ENCODE measurements at regions not wholly inside any gene's neighbourhood (a gene's known extent, or its start where the extent isn't known, plus 50 kb on each side); places are given as distances from the start of the nearest gene placed in this dataset.
A peak's percentile ranks its signal among the peaks of the same experiment; 100 is the strongest.

DNA sequence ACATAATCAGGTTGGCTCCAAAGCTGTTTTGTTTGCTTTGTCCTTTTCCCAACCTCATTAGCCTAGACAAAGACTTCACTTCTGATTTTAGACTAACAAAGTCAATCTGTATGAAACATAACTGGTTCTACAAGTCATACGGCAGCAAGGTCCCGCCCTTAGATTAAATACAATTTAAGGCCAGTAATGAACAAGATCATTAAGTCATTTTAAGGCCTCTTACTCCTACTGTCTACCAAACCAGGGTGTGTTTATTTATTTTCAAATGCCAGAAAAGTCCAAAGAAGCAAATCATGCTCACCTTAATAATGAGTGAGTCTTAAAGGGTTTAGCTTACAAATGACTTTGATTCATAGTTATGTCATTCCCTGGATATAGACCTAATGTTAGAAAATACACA, 148.4 kb upstream of the ACVR2A start:
- Histone ChIP-seq H3K4me3 (no peak overlapping the region), H4K20me1 (ENCODE audit: insufficient read depth) (no peaks in the 10 kb centered on the region), H3K27me3 (ENCODE audit: insufficient read depth, low read depth) (no peaks in the 10 kb centered on the region), H3K9me2 (ENCODE audit: insufficient read depth) (no peaks in the 10 kb centered on the region), H3K79me2 (ENCODE audit: low read depth) (no peaks in the 10 kb centered on the region), H2AFZ (no peak overlapping the region), H3F3A (ENCODE audit: insufficient read depth, low read depth) (no peaks in the 10 kb centered on the region), H3K36me3 (ENCODE audit: low read depth) (no peaks in the 10 kb centered on the region), H3K4me1 (replicated peaks; ENCODE audit: insufficient read depth) (0 out of 2 replicates have a peak, but pooled peaks cover 11% of the 10 kb centered on the region), H3K9me3 (ENCODE audit: insufficient read depth, low read depth) (no peaks in the 10 kb centered on the region), H3K27ac (no peak overlapping the region), H3K4me2 (peak overlapping the region; percentile 19; the same call in 1 of the 2 replicates)
- TF ChIP-seq, protein P1, sequence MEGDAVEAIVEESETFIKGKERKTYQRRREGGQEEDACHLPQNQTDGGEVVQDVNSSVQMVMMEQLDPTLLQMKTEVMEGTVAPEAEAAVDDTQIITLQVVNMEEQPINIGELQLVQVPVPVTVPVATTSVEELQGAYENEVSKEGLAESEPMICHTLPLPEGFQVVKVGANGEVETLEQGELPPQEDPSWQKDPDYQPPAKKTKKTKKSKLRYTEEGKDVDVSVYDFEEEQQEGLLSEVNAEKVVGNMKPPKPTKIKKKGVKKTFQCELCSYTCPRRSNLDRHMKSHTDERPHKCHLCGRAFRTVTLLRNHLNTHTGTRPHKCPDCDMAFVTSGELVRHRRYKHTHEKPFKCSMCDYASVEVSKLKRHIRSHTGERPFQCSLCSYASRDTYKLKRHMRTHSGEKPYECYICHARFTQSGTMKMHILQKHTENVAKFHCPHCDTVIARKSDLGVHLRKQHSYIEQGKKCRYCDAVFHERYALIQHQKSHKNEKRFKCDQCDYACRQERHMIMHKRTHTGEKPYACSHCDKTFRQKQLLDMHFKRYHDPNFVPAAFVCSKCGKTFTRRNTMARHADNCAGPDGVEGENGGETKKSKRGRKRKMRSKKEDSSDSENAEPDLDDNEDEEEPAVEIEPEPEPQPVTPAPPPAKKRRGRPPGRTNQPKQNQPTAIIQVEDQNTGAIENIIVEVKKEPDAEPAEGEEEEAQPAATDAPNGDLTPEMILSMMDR (conservative IDR thresholded peaks at IDR 0.05) = no peak
- TF ChIP-seq EZH2 (IDR thresholded peaks at IDR 0.05; ENCODE audit: low read depth) = no peak
- BruUV-seq (replicated peaks) = no TSS peak
- POLR2A ChIA-PET (ENCODE audit: unreplicated experiment) = no interaction called here
- DNase-seq = peak in 1 of 2 experiments; percentile 52
- CTCF ChIA-PET = no interaction called here
- intact Hi-C loops (cut with micrococcal nuclease; ENCODE audit: unreplicated experiment) = no loop called here

DNA sequence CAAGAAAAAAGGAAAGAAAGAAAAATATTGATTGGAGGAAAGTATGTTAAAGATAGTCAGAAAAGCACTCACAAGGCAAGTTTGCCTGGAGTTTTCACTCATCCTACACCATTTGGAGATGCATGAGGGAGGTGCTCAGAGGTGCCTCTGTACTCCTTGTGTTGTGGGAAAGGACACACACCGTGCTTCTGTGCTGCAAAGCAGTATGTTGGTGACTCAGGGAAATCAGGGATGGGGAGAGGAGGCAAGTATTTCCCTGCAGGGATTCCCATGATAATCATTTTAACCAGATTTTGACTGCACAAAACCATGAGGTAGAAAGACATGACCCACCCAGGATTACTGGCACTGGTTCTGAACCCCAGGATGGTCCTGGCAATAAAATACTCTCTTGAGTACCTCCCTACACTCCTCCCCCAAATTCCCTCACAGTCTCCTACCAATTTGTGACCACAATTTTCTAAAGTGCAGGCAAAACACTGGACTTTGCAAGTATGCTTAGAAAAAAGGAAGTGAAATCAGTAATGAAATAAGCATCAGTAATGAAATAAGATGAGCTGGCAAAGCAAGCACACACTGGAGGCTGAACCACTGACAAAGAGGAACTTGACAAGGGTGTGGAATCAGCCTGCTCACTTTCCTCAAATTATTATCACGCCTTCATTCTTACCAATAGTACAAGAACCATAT, 155.5 kb upstream of the ACVR2A start:
- H3K4me1 ChIP-seq (replicated peaks; ENCODE audit: insufficient read depth) = no peaks in the 10 kb centered on the region

GRCh38 chr2:147688242-147688641, 156.6 kb upstream of the ACVR2A start:
- Histone ChIP-seq H3K9me2 (ENCODE audit: insufficient read depth) (no peaks in the 10 kb centered on the region), H3K79me2 (ENCODE audit: low read depth) (no peaks in the 10 kb centered on the region), H3K4me2 (no peak overlapping the region), H3K4me3 (no peak overlapping the region), H3K27me3 (ENCODE audit: insufficient read depth, low read depth) (no peaks in the 10 kb centered on the region), H4K20me1 (ENCODE audit: insufficient read depth) (no peaks in the 10 kb centered on the region), H2AFZ (no peak overlapping the region), H3F3A (ENCODE audit: insufficient read depth, low read depth) (no peaks in the 10 kb centered on the region), H3K9me3 (ENCODE audit: insufficient read depth, low read depth) (no peaks in the 10 kb centered on the region; the same call in 1 of the 2 replicates), H3K4me1 (replicated peaks; ENCODE audit: insufficient read depth) (no peaks in the 10 kb centered on the region), H3K36me3 (ENCODE audit: low read depth) (no peaks in the 10 kb centered on the region), H3K27ac (no peak overlapping the region)
- no peak for DNase-seq
- ChIA-PET POLR2A (ENCODE audit: unreplicated experiment) (no interaction called here), CTCF (no interaction called here)
- TF ChIP-seq, protein P1 (conservative IDR thresholded peaks at IDR 0.05) = no peak
- no peak for TF ChIP-seq EZH2 (IDR thresholded peaks at IDR 0.05; ENCODE audit: low read depth)
- BruUV-seq (replicated peaks) = no TSS peak
- intact Hi-C loops (cut with micrococcal nuclease; ENCODE audit: unreplicated experiment) = no loop called here

More for the DNA sequence above, 155.5 kb upstream of the ACVR2A start:
- H3K27ac ChIP-seq = no peak overlapping the region
- ChIA-PET CTCF (no interaction called here), POLR2A (ENCODE audit: unreplicated experiment) (no interaction called here)
- no peaks in the 10 kb centered on the region for H3K9me2 ChIP-seq (ENCODE audit: insufficient read depth)
- no peaks in the 10 kb centered on the region for H3K27me3 ChIP-seq (ENCODE audit: insufficient read depth, low read depth)
- no peak overlapping the region for H2AFZ ChIP-seq
- BruUV-seq (replicated peaks) = no TSS peak
- no peaks in the 10 kb centered on the region; the same call in 1 of the 2 replicates for H3K9me3 ChIP-seq (ENCODE audit: insufficient read depth, low read depth)
- no peak overlapping the region for H3K4me3 ChIP-seq
- TF ChIP-seq EZH2 (IDR thresholded peaks at IDR 0.05; ENCODE audit: low read depth) = no peak
- TF ChIP-seq, protein P1 (conservative IDR thresholded peaks at IDR 0.05) = no peak
- no peaks in the 10 kb centered on the region for H4K20me1 ChIP-seq (ENCODE audit: insufficient read depth)
- no peak for DNase-seq
- no peaks in the 10 kb centered on the region for H3K79me2 ChIP-seq (ENCODE audit: low read depth)
- no peaks in the 10 kb centered on the region for H3K36me3 ChIP-seq (ENCODE audit: low read depth)
- intact Hi-C loops (cut with micrococcal nuclease; ENCODE audit: unreplicated experiment) = no loop called here
- no peak overlapping the region for H3K4me2 ChIP-seq
- H3F3A ChIP-seq (ENCODE audit: insufficient read depth, low read depth) = no peaks in the 10 kb centered on the region
